ENCODE measurements at regions not wholly inside any gene's neighbourhood (a gene's known extent, or its start where the extent isn't known, plus 50 kb on each side); places are given as distances from the start of the nearest gene placed in this dataset.

- no peaks in the 10 kb centered on the region for H3K4me1 ChIP-seq (ENCODE audit: control insufficient read depth in 1 of 2, insufficient read depth in 2 of 2, low read depth in 1 of 2, low read length in 1 of 2)
- WGBS (ENCODE audit: low lambda C conversion rate) = 25% methylated on average over 5 of the region's 12 CpGs
Measured at GRCh38 chr1:95753382-95754016, 519.5 kb downstream of the RWDD3 start.

GRCh38 chr1:95754412-95754811 lies 520.4 kb downstream of the RWDD3 start:
- Histone ChIP-seq H3K79me2 (ENCODE audit: insufficient read depth) (no peaks in the 10 kb centered on the region), H3K27ac (ENCODE audit: low read depth in 2 of 2, low read length in 1 of 2) (no peak overlapping the region), H3K27me3 (ENCODE audit: insufficient read depth) (no peaks in the 10 kb centered on the region), H3K9ac (no peak overlapping the region), H3K4me3 (ENCODE audit: low read depth in 2 of 2, low read length in 1 of 2) (no peak overlapping the region; a peak in 1 of 4 replicates), H3K4me1 (ENCODE audit: control insufficient read depth in 1 of 2, insufficient read depth in 2 of 2, low read depth in 1 of 2, low read length in 1 of 2) (no peaks in the 10 kb centered on the region), H3K9me3 (no peaks in the 10 kb centered on the region), H3K9me2 (no peaks in the 10 kb centered on the region), H3F3A (replicated peaks; ENCODE audit: insufficient read depth) (no peaks in the 10 kb centered on the region), H4K20me1 (ENCODE audit: insufficient read depth) (no peaks in the 10 kb centered on the region), H2AFZ (ENCODE audit: low read depth) (no peak overlapping the region), H3K4me2 (no peak overlapping the region), H3K36me3 (replicated peaks in 1 of 2; ENCODE audit: control insufficient read depth in 1 of 2, insufficient read depth in 2 of 2, low read length in 1 of 2) (no peaks in the 10 kb centered on the region)
- DNase-seq = no peak
- 13% methylated on average over 3 of the region's 6 CpGs for WGBS (ENCODE audit: low lambda C conversion rate)
- ChIA-PET POLR2A (no interaction called here), CTCF (no interaction called here)
- no peak for TF ChIP-seq NFIC (IDR thresholded peaks at IDR 0.05; ENCODE audit: borderline replicate concordance)
- TF ChIP-seq ZBTB33 (IDR thresholded peaks at IDR 0.05; ENCODE audit: borderline replicate concordance, low read depth) = no peak
- no peak for TF ChIP-seq JUND (IDR thresholded peaks at IDR 0.05)
- TF ChIP-seq FOXM1 (IDR thresholded peaks at IDR 0.05; ENCODE audit: low read depth) = no peak
- no peak for TF ChIP-seq CTCF (IDR thresholded peaks at IDR 0.05)
- no peak for TF ChIP-seq TAF1 (IDR thresholded peaks at IDR 0.05; ENCODE audit: borderline replicate concordance, low read depth, low read length)
- TF ChIP-seq ELF1 (IDR thresholded peaks at IDR 0.05) = no peak
- TF ChIP-seq MXI1 (IDR thresholded peaks at IDR 0.05; ENCODE audit: low read depth, low read length) = no peak

More at GRCh38 chr1:95753382-95754016, 519.5 kb downstream of the RWDD3 start:
- no peak overlapping the region for H3K4me2 ChIP-seq
- no peak overlapping the region for H3K27ac ChIP-seq (ENCODE audit: low read depth in 2 of 2, low read length in 1 of 2)
- no peak overlapping the region; a peak in 1 of 4 replicates for H3K4me3 ChIP-seq (ENCODE audit: low read depth in 2 of 2, low read length in 1 of 2)
- no peaks in the 10 kb centered on the region for H3F3A ChIP-seq (replicated peaks; ENCODE audit: insufficient read depth)
- no peak overlapping the region for H3K9ac ChIP-seq
- DNase-seq = no peak
- no peak for TF ChIP-seq USF2 (IDR thresholded peaks at IDR 0.05; ENCODE audit: borderline replicate concordance, low read depth, low read length)
- TF ChIP-seq SMC3 (IDR thresholded peaks at IDR 0.05; ENCODE audit: low read depth, low read length) = no peak
- TF ChIP-seq MAX (IDR thresholded peaks at IDR 0.05; ENCODE audit: low read depth) = no peak
- TF ChIP-seq NRF1 (IDR thresholded peaks at IDR 0.05; ENCODE audit: low read depth, low read length) = no peak
- no peak for TF ChIP-seq GATA2 (CRISPR knock-in tag; IDR thresholded peaks at IDR 0.05)
- TF ChIP-seq RFX5 (IDR thresholded peaks at IDR 0.05; ENCODE audit: low read length) = no peak
- no peak for TF ChIP-seq TAF1 (IDR thresholded peaks at IDR 0.05; ENCODE audit: borderline replicate concordance, low read depth, low read length)
- no peak for TF ChIP-seq NFIC (IDR thresholded peaks at IDR 0.05; ENCODE audit: borderline replicate concordance)
- TF ChIP-seq MXI1 (IDR thresholded peaks at IDR 0.05; ENCODE audit: low read depth, low read length) = no peak
- no peak for TF ChIP-seq FOXM1 (IDR thresholded peaks at IDR 0.05; ENCODE audit: low read depth)
- TF ChIP-seq CTCF (IDR thresholded peaks at IDR 0.05) = no peak
- no peak for TF ChIP-seq ELF1 (IDR thresholded peaks at IDR 0.05)
- no peak for TF ChIP-seq SIN3A (IDR thresholded peaks at IDR 0.05; ENCODE audit: borderline replicate concordance, low read depth, low read length)
- H3K79me2 ChIP-seq (ENCODE audit: insufficient read depth) = no peaks in the 10 kb centered on the region
- POLR2A ChIA-PET = no interaction called here
- no peaks in the 10 kb centered on the region for H3K36me3 ChIP-seq (replicated peaks in 1 of 2; ENCODE audit: control insufficient read depth in 1 of 2, insufficient read depth in 2 of 2, low read length in 1 of 2)
- H3K27me3 ChIP-seq (ENCODE audit: insufficient read depth) = no peaks in the 10 kb centered on the region
- CTCF ChIA-PET = no interaction called here
- H3K9me2 ChIP-seq = no peaks in the 10 kb centered on the region
- no peak overlapping the region for H2AFZ ChIP-seq (ENCODE audit: low read depth)
- H4K20me1 ChIP-seq (ENCODE audit: insufficient read depth) = no peaks in the 10 kb centered on the region
- H3K9me3 ChIP-seq = no peaks in the 10 kb centered on the region

Data from SK-N-SH (cell line).